Fibroblast of villous mesenchyme (primary cell): ENCODE measurements at regions not wholly inside any gene's neighbourhood (a gene's known extent, or its start where the extent isn't known, plus 50 kb on each side); places are given as distances from the start of the nearest gene placed in this dataset.

Source experiments
- DNase-seq: peaks from one replicate; pipeline ENCODE4 v3.0.0-alpha.2; 2010; ENCODE audit warnings: low read depth
- H3K4me3 ChIP-seq: 2 replicates; pipeline ENCODE4 v1.5.1; 2011; ENCODE audit warnings: low read depth, mild to moderate bottlenecking, low read length
- TF ChIP-seq, protein P1 (sequence below): IDR thresholded peaks from 2 replicates; pipeline ENCODE4 v1.5.1; 2012; ENCODE audit warnings: low read depth, mild to moderate bottlenecking, low read length; ENCODE audit not compliant: insufficient read depth

DNA sequence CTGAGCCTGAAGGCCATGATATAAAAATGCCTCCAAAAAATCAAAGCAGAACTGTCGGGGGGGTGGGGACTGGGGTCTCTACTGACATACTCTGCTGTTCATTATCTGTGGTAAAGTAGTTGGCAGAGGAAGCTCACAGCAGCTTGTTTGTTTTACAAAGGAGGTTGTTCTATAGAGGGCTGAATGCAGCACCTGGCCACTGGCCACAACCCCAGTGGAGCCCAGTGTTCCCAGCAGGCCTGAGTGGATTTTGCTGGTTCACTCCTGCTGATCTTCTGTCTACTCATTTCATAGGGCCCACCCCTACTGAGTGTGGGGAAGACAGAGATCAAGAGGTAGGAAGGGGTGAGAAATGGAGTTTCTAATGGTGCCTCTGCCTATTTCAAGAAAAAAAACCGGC lies 125.5 kb downstream of the DIPK2A start:
- no peak overlapping the region for H3K4me3 ChIP-seq
- TF ChIP-seq, protein P1, sequence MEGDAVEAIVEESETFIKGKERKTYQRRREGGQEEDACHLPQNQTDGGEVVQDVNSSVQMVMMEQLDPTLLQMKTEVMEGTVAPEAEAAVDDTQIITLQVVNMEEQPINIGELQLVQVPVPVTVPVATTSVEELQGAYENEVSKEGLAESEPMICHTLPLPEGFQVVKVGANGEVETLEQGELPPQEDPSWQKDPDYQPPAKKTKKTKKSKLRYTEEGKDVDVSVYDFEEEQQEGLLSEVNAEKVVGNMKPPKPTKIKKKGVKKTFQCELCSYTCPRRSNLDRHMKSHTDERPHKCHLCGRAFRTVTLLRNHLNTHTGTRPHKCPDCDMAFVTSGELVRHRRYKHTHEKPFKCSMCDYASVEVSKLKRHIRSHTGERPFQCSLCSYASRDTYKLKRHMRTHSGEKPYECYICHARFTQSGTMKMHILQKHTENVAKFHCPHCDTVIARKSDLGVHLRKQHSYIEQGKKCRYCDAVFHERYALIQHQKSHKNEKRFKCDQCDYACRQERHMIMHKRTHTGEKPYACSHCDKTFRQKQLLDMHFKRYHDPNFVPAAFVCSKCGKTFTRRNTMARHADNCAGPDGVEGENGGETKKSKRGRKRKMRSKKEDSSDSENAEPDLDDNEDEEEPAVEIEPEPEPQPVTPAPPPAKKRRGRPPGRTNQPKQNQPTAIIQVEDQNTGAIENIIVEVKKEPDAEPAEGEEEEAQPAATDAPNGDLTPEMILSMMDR: no peak
- DNase-seq: no peak

DNA sequence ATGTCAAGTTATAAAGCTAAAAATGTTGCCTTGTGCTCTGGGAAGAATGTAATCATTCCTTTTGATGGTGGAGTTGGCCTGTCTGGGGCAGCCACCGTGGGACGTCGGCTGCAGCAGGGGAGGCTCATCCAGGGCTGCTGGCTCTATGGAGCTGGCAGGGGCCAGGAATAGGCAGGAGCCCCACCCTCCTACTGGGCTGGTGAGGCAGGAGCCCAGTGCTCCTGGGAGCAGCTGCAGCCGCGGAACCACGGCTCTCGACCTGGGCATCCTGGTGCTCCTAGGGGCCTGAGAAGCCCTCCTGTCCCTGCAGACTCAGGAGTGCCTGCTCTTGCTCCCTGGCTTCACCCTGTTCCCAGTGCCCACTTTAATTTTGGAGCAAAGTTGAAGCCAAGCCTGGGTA lies 127.1 kb downstream of the DIPK2A start:
- no peak overlapping the region for H3K4me3 ChIP-seq
- TF ChIP-seq, protein P1: no peak
- DNase-seq: no peak

DNA sequence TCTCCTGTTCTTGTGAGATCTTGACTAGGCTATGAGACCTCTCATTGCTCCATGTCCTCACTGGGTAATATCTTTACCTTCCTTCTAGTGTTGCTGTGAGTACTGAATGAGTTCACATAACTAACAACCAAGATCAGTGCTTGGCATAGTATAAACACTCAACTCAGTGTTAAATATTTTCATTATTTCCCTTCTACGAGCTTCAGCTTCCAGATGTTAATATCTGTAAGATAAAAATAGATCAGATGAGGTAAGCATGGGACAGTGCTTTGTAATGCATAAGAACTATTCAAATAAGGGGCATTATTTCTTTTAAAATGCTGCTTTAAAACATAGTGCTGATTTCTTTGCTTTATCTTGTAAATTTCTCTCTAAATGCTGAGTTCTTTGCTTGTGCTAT lies 130.8 kb downstream of the DIPK2A start:
- H3K4me3 ChIP-seq: no peak overlapping the region
- DNase-seq: no peak
- TF ChIP-seq, protein P1: no peak

DNA sequence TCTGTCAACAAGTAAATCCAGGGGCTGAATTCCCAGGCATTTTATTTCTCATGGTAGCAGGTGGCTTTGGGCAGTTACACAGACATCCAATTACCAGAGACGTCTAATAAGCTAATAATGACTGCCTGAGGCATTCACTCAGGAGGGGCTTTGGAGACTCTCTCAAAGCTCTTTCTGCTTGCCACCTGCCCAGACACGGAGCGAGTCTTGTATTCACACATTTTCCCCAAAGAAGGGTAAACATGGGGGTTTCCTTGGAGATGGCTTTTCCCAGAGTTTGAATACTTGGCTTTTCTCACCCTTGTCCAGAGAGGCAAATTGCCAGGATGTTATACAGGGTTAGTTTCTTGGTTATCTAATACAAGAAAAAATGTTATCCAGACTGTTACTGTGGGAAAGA lies 132.6 kb downstream of the DIPK2A start:
- TF ChIP-seq, protein P1: no peak
- H3K4me3 ChIP-seq: no peak overlapping the region
- DNase-seq: no peak

DNA sequence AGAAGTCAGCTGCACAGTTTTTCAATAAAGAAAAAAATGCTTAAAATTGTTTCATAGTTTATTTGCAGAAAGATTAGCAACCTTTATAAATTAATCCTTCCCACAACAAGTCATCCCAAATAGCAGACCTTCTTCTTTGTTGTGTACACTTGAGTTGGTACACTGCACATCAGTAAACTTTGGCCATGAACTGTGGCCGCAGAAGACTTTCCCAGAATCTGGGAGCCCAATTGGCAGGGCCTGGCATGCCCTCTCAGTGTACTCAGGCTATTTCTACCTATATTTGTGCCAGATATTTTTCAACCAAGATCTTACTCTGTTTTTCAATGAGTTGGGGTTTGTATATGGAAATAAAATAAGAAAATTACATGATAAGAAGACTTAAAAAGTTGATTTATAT lies 133.1 kb downstream of the DIPK2A start:
- DNase-seq: no peak
- TF ChIP-seq, protein P1: no peak
- no peak overlapping the region for H3K4me3 ChIP-seq

DNA sequence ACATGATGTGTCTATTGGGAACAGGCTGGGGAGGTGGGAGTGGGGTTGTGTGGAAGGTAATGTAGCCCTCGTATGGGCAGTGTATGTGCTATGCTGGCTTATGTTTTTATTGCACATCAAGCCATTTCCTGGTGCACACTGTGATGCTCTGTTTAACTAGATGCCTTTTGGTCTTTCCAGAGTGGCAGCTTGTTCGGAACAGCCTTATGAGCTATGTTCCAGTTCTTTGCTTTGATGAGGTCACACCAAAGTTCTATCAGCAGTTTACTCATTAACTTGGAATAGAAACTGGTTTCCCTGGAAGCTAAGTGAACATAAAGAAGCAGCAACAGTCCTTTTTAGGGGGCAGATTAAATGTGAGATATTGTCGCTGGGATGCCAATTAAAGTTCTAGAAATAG lies 133.9 kb downstream of the DIPK2A start:
- no peak overlapping the region for H3K4me3 ChIP-seq
- no peak for DNase-seq
- TF ChIP-seq, protein P1: no peak

DNA sequence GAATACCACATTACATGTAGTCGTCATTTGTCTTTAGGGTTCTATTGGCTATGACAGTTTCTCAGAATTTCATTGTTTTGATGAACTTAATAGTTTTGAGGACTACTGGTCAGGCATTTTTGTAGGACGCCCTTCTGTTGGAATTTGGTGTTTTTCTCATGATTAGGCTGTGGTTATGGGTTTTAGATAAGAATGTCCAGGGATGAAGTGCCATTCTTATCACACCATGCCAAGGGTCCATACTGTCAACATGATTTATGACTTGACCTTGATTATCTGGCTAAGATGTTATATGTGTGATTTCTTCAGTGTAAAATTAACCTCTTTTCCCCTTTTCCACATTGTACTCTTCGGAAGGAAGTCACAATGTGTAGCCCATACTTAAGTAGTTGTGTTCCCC lies 135.3 kb downstream of the DIPK2A start:
- no peak for DNase-seq
- TF ChIP-seq, protein P1: no peak
- H3K4me3 ChIP-seq: no peak overlapping the region
